Epithelial cell of proximal tubule (primary cell): ENCODE measurements at regions not wholly inside any gene's neighbourhood (a gene's known extent, or its start where the extent isn't known, plus 50 kb on each side); places are given as distances from the start of the nearest gene placed in this dataset.
"Not testable (repeated sequence)": the region's sequence is repeated elsewhere in the genome, so short reads cannot be mapped to it uniquely, and the experiment has no call there.

ENCODE experiments used
- DNase-seq: peaks from one replicate; pipeline ENCODE4 v3.0.0-alpha.2; 2011; ENCODE audit warnings: low read depth
- H3K4me3 ChIP-seq: 2 replicates; pipeline ENCODE4 v1.5.1; 2011; ENCODE audit warnings: low read depth, mild to moderate bottlenecking, low read length
- CTCF ChIP-seq: conservative IDR thresholded peaks from 2 replicates; pipeline ENCODE4 v1.5.1; 2012; ENCODE audit warnings: low read depth, mild to moderate bottlenecking, low read length

- H3K4me3 ChIP-seq, DNase-seq: not testable (repeated sequence)
These were observed 60.3 kb upstream of the NMU start for GRCh38 chr4:55696424-55696823.

DNA sequence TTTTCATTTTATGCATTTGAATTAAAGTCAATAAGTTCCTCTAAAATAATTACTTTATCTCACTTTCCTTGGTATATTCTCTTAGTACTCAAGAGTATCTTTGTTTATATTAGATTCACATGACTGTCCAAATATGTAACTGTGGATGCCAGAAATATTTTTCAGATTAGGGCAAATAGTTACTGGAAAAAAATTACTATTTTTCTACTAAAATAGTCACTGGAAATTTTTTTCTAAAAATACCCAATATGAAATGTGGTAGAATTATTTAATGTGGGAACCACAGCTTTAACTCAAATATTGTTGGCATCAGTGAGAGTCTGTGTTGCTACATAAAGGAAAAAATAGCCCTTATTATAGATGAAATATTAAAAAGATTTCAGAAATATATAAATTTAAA, 70.4 kb upstream of the NMU start:
- TF ChIP-seq CTCF: no peak
- no peak overlapping the region for H3K4me3 ChIP-seq
- no peak for DNase-seq

DNA sequence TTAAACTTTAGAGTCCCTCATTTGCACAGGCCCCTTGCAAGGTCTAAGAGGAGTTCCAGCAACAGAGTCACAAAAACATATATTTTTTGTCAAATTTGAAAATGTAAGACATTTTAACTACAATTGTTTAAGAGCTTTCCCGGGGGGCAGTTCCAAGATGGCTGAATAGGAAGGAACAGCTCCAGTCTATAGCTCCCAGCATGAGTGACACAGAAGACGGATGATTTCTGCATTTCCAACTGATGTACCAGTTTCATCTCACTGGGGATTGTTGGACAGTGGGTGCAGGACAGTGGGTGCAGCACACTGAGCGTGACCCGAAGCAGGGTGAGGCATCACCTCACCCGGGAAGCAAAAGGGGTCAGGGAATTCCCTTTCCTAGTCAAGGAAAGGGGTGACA, 71.4 kb upstream of the NMU start:
- TF ChIP-seq CTCF: no peak
- no peak overlapping the region for H3K4me3 ChIP-seq
- DNase-seq: no peak

DNA sequence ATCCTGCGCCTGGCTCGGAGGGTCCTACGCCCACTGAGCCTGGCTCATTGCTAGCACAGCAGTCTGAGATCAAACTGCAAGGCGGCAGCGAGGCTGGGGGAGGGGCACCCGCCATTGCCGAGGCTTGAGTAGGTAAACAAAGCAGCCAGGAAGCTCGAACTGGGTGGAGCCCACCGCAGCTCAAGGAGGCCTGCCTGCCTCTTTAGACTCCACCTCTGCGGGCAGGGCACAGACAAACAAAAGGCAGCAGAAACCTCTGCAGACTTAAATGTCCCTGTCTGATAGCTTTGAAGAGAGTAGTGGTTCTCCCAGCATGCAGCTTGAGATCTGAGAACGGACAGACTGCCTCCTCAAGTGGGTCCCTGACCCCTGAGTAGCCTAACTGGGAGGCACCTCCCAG, 71.9 kb upstream of the NMU start:
- H3K4me3 ChIP-seq, DNase-seq: not testable (repeated sequence)

DNA sequence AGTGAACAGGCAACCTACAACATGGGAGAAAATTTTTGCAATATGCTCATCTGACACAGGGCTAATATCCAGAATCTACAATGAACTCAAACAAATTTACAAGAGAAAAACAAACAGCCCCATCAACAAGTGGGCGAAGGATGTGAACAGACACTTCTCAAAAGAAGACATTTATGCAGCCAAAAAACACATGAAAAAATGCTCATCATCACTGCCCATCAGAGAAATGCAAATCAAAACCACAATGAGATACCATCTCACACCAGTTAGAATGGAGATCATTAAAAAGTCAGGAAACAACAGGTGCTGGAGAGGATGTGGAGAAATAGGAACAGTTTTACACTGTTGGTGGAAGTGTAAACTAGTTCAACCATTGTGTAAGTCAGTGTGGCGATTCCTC, 76.7 kb upstream of the NMU start:
- not testable (repeated sequence) for DNase-seq, H3K4me3 ChIP-seq

DNA sequence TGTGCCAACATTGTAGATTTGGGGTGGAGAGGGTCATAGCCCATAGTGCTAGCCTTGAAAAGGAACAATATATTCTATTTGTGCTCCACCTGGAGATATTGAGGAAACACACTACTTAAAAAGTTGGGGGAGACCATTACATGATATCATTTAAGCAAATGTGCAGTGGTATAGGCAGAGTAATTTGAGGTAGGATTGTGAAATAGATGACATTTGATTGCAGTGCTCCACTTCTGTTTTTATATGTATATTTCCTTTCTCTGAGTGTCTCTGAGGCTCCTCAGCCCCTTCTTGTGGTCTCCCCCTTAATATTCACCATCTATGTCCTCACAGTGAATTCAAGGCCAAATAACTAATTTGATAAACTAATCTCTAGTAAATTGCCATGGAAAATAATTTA, 85.6 kb upstream of the NMU start:
- H3K4me3 ChIP-seq: no peak overlapping the region
- TF ChIP-seq CTCF: no peak
- DNase-seq: no peak

DNA sequence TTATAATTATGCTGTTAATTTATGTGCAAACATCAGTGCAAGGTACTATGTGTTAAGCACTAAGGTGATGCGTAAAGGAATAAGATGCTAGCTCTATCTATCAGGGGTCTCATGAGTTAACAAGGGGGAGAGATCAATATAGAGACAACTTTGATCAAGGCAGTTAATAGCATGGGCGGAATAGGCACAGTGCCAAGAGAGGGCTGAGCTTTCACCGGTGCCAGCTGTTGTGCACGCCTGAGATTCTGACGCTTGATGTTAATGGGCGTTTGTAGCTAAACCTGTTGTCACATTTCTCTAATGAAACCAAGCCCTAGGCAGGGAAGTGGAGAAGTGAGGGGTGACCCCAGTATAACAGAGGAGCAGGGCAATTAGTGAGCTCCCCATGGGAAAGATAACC, 86.0 kb upstream of the NMU start:
- no peak overlapping the region for H3K4me3 ChIP-seq
- TF ChIP-seq CTCF: no peak
- DNase-seq: no peak

DNA sequence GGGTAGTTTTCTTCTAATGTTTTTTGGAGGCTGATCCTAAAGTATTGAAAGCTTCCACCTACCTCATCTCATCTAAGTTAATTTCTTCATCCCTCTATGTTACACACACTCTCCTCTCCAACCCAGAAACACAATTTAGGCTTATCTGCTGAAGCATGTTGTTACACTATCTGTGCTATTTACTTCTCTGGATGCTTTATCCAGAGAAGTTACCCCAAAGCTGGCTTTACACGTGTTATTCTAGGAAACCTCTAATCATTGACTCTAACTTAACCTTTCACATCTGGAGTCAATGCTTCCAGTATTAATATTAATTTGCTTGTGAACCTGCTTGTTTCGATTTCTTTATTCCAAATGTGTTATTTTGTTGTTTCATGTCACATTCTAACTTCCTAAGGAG, 87.3 kb upstream of the NMU start:
- no peak overlapping the region for H3K4me3 ChIP-seq
- DNase-seq: no peak
- no peak for TF ChIP-seq CTCF

DNA sequence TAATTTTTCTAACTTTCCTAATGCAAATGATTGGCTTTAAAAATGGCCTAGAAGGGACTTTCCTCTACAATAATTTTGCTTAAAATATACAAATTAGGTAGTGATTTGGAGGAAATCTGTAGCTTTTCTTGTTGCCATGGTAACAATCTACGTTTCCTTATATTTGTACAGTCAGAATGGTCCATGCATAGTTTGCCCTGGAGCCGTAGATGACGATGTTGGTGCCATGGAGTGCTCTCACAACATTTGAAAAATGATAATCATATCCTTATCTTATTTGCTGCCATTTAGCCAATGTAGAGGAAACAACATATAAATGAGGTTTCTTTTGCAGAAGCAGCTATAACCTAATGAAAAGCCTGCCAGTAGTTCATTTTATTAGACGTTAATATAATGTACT, 89.0 kb upstream of the NMU start:
- TF ChIP-seq CTCF: no peak
- no peak for DNase-seq
- no peak overlapping the region for H3K4me3 ChIP-seq
